ENCODE measurements at regions not wholly inside any gene's neighbourhood (a gene's known extent, or its start where the extent isn't known, plus 50 kb on each side); places are given as distances from the start of the nearest gene placed in this dataset.

GRCh38 chr4:181761156-181761555, 482.0 kb upstream of the TENM3 start:
- DNase-seq = no peak
- Histone ChIP-seq H3K4me3 (ENCODE audit: insufficient read depth, low read depth, low read length) (no peak overlapping the region), H3K27me3 (ENCODE audit: control insufficient read depth, insufficient read depth, low read length) (no peaks in the 10 kb centered on the region), H3K36me3 (replicated peaks; ENCODE audit: control insufficient read depth, insufficient read depth, low read length) (no peaks in the 10 kb centered on the region)

DNA sequence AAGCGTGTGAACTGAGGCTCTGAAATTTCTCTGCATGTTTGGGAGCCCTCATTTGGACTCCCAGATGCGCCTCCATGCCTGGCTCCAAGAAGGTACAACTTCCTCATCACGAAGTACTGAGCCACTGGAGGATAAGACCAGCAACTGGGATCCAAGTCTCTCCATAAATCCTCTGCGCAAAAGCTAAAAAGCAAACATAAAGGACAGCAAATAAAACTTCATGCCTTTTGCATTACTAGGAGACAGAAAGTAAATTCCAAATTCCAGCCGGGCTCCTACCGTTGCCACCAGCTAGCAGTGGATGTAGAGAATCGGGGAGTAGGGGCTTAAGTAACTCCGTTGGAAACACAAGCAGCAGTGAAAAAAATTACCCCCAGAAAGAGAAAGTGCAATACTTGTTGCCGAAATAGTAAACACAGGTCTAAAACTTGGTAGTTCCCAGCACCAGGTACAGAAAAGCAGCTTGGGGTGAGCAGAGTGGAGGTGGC, 477.1 kb upstream of the TENM3 start:
- no peak for DNase-seq
- Histone ChIP-seq H3K27me3 (ENCODE audit: control insufficient read depth, insufficient read depth, low read length) (no peaks in the 10 kb centered on the region), H3K36me3 (replicated peaks; ENCODE audit: control insufficient read depth, insufficient read depth, low read length) (no peaks in the 10 kb centered on the region), H3K4me3 (ENCODE audit: insufficient read depth, low read depth, low read length) (no peak overlapping the region)

- no peaks in the 10 kb centered on the region for H3K36me3 ChIP-seq (replicated peaks; ENCODE audit: control insufficient read depth, insufficient read depth, low read length)
- no peak overlapping the region for H3K4me3 ChIP-seq (ENCODE audit: insufficient read depth, low read depth, low read length)
- DNase-seq = no peak
- no peaks in the 10 kb centered on the region for H3K27me3 ChIP-seq (ENCODE audit: control insufficient read depth, insufficient read depth, low read length)
Observed at GRCh38 chr4:181770971-181771370, 472.2 kb upstream of the TENM3 start.

GRCh38 chr4:181775298-181775697, 467.9 kb upstream of the TENM3 start:
- Histone ChIP-seq H3K36me3 (replicated peaks; ENCODE audit: control insufficient read depth, insufficient read depth, low read length) (no peaks in the 10 kb centered on the region), H3K27me3 (ENCODE audit: control insufficient read depth, insufficient read depth, low read length) (no peaks in the 10 kb centered on the region), H3K4me3 (ENCODE audit: insufficient read depth, low read depth, low read length) (no peak overlapping the region)
- no peak for DNase-seq

GRCh38 chr4:181776264-181777054, 466.7 kb upstream of the TENM3 start:
- Histone ChIP-seq H3K36me3 (replicated peaks; ENCODE audit: control insufficient read depth, insufficient read depth, low read length) (no peaks in the 10 kb centered on the region), H3K4me3 (ENCODE audit: insufficient read depth, low read depth, low read length) (no peak overlapping the region), H3K27me3 (ENCODE audit: control insufficient read depth, insufficient read depth, low read length) (no peaks in the 10 kb centered on the region)
- DNase-seq = no peak

- no peak overlapping the region for H3K4me3 ChIP-seq (ENCODE audit: insufficient read depth, low read depth, low read length)
- H3K27me3 ChIP-seq (ENCODE audit: control insufficient read depth, insufficient read depth, low read length) = no peaks in the 10 kb centered on the region
- H3K36me3 ChIP-seq (replicated peaks; ENCODE audit: control insufficient read depth, insufficient read depth, low read length) = no peaks in the 10 kb centered on the region
- DNase-seq = no peak
Observed at GRCh38 chr4:181777518-181777917, 465.7 kb upstream of the TENM3 start.

- no peak for DNase-seq
- H3K36me3 ChIP-seq (replicated peaks; ENCODE audit: control insufficient read depth, insufficient read depth, low read length) = no peaks in the 10 kb centered on the region
Observed at GRCh38 chr4:181784881-181785280, 458.3 kb upstream of the TENM3 start.

GRCh38 chr4:181792641-181793040, 450.6 kb upstream of the TENM3 start:
- no peak for DNase-seq
- no peaks in the 10 kb centered on the region for H3K36me3 ChIP-seq (replicated peaks; ENCODE audit: control insufficient read depth, insufficient read depth, low read length)
- no peak overlapping the region for H3K4me3 ChIP-seq (ENCODE audit: insufficient read depth, low read depth, low read length)
- no peaks in the 10 kb centered on the region for H3K27me3 ChIP-seq (ENCODE audit: control insufficient read depth, insufficient read depth, low read length)

More at GRCh38 chr4:181784881-181785280, 458.3 kb upstream of the TENM3 start:
- no peaks in the 10 kb centered on the region for H3K27me3 ChIP-seq (ENCODE audit: control insufficient read depth, insufficient read depth, low read length)
- no peak overlapping the region for H3K4me3 ChIP-seq (ENCODE audit: insufficient read depth, low read depth, low read length)

DNA sequence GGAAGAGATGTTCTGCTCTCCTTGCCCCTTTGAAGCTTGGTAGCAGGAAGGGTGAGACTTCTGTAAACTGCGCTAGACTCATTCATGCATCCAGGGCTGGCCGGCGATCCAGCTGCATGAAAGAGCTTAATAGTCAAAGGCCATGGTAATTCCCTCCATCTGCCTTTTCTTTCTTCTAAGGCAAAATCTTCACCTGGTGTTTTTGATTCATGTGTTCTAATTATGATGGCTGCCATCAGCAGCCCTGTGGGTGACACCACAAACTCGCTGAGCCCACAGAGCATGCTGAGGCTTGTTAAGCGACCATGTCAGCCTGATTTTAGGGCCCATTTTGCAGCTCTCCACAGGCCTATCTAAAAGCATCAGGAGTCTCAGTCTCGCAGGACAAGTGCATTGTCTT, 450.1 kb upstream of the TENM3 start:
- H3K36me3 ChIP-seq (replicated peaks; ENCODE audit: control insufficient read depth, insufficient read depth, low read length) = no peaks in the 10 kb centered on the region
- no peak overlapping the region for H3K4me3 ChIP-seq (ENCODE audit: insufficient read depth, low read depth, low read length)
- no peaks in the 10 kb centered on the region for H3K27me3 ChIP-seq (ENCODE audit: control insufficient read depth, insufficient read depth, low read length)
- no peak for DNase-seq

DNA sequence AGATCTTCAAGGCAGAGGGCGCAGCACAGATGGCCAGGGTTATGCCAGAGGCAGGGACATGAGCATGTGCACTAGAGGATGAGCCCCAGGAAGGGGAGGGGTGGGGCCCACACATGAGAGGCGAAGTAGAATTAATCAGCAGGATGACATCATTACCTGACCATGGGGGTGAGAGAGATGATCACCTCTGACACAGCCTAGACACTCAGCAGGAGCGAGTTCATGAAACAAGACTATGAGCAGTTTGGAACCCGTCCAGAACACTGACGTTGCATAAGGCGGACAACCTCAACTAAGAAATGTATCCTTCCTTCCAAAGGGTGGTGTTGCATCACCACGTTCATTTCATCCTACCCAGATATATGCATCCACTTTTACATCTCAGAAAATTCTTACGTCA, 446.7 kb upstream of the TENM3 start:
- Histone ChIP-seq H3K27me3 (ENCODE audit: control insufficient read depth, insufficient read depth, low read length) (no peaks in the 10 kb centered on the region), H3K36me3 (replicated peaks; ENCODE audit: control insufficient read depth, insufficient read depth, low read length) (no peaks in the 10 kb centered on the region), H3K4me3 (ENCODE audit: insufficient read depth, low read depth, low read length) (no peak overlapping the region)
- DNase-seq = no peak

- Histone ChIP-seq H3K4me3 (ENCODE audit: insufficient read depth, low read depth, low read length) (no peak overlapping the region), H3K27me3 (ENCODE audit: control insufficient read depth, insufficient read depth, low read length) (no peaks in the 10 kb centered on the region), H3K36me3 (replicated peaks; ENCODE audit: control insufficient read depth, insufficient read depth, low read length) (no peaks in the 10 kb centered on the region)
- no peak for DNase-seq
Observed at GRCh38 chr4:181798536-181798935, 444.7 kb upstream of the TENM3 start.

DNA sequence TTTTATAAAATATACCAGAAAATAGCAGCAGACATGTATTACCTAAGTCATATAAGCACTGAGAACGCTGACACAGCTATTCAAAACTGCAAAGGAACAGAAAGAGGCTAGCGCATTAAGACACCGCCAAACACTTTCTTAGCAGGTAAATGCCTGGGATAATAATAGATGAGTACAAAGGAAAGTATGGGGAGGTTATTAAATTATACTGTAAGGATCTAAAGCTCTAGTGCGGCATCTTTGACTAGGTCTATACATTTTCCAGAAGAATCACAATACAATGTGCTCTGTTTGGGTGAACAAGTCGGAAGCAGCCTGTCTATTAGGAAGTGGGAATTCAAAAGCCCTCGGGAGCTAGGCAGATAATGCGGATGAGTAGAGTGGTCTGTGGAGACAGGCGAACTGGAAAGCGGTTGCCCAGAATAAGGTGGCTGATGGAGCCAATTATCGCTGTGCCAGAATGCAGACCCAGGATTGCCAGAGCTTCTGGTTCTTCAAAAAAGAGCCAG, 443.6 kb upstream of the TENM3 start:
- no peak overlapping the region for H3K4me3 ChIP-seq (ENCODE audit: insufficient read depth, low read depth, low read length)
- DNase-seq = no peak
- no peaks in the 10 kb centered on the region for H3K27me3 ChIP-seq (ENCODE audit: control insufficient read depth, insufficient read depth, low read length)
- H3K36me3 ChIP-seq (replicated peaks; ENCODE audit: control insufficient read depth, insufficient read depth, low read length) = no peaks in the 10 kb centered on the region

GRCh38 chr4:181802207-181802606, 441.0 kb upstream of the TENM3 start:
- Histone ChIP-seq H3K36me3 (replicated peaks; ENCODE audit: control insufficient read depth, insufficient read depth, low read length) (no peaks in the 10 kb centered on the region), H3K4me3 (ENCODE audit: insufficient read depth, low read depth, low read length) (no peak overlapping the region), H3K27me3 (ENCODE audit: control insufficient read depth, insufficient read depth, low read length) (no peaks in the 10 kb centered on the region)
- no peak for DNase-seq

GRCh38 chr4:181807771-181808170, 435.4 kb upstream of the TENM3 start:
- Histone ChIP-seq H3K27me3 (ENCODE audit: control insufficient read depth, insufficient read depth, low read length) (no peaks in the 10 kb centered on the region), H3K36me3 (replicated peaks; ENCODE audit: control insufficient read depth, insufficient read depth, low read length) (no peaks in the 10 kb centered on the region), H3K4me3 (ENCODE audit: insufficient read depth, low read depth, low read length) (no peak overlapping the region)
- no peak for DNase-seq

GRCh38 chr4:181810711-181811110, 432.5 kb upstream of the TENM3 start:
- Histone ChIP-seq H3K4me3 (ENCODE audit: insufficient read depth, low read depth, low read length) (no peak overlapping the region), H3K27me3 (ENCODE audit: control insufficient read depth, insufficient read depth, low read length) (no peaks in the 10 kb centered on the region), H3K36me3 (replicated peaks; ENCODE audit: control insufficient read depth, insufficient read depth, low read length) (no peaks in the 10 kb centered on the region)
- no peak for DNase-seq

All from H7 (cell line).